Mesenchymal stem cell (in vitro differentiated cells and primary cell): ENCODE measurements at regions not wholly inside any gene's neighbourhood (a gene's known extent, or its start where the extent isn't known, plus 50 kb on each side); places are given as distances from the start of the nearest gene placed in this dataset.
A peak's percentile ranks its signal among the peaks of the same experiment; 100 is the strongest.

ENCODE experiments used
- DNase-seq: peaks from one replicate; pipeline ENCODE4 v3.0.0-alpha.2; 2013
- H2AFZ ChIP-seq: one replicate; pipeline ENCODE4 v1.6.1; 2013; ENCODE audit warnings: low read depth, mild to moderate bottlenecking, control low read depth, inconsistent platforms, low read length, moderate library complexity
- H2AK5ac ChIP-seq: 2 replicates; pipeline ENCODE4 v1.6.1; 2013; ENCODE audit warnings: low read length, moderate library complexity, mild to moderate bottlenecking, inconsistent platforms; ENCODE audit not compliant: severe bottlenecking
- H2BK120ac ChIP-seq: one replicate; pipeline ENCODE4 v1.6.1; 2013; ENCODE audit warnings: low read depth, mild to moderate bottlenecking, inconsistent platforms, low read length, moderate library complexity
- H2BK12ac ChIP-seq, 2 experiments: one replicate each; pipeline ENCODE4 v1.6.1; 2013; ENCODE audit warnings: inconsistent platforms in 2 of 2, low read length in 2 of 2, mild to moderate bottlenecking in 2 of 2, moderate library complexity in 2 of 2, control low read depth in 1 of 2
- H2BK15ac ChIP-seq: one replicate; pipeline ENCODE4 v1.6.1; 2013; ENCODE audit warnings: mild to moderate bottlenecking, low read depth, inconsistent platforms; ENCODE audit not compliant: poor library complexity, severe bottlenecking
- H2BK5ac ChIP-seq: 2 replicates; pipeline ENCODE4 v1.6.1; 2013; ENCODE audit warnings: low read depth, mild to moderate bottlenecking, low read length, control low read depth, inconsistent platforms; ENCODE audit not compliant: poor library complexity, severe bottlenecking
- H3K14ac ChIP-seq, 2 experiments: one replicate each; pipeline ENCODE4 v1.6.1; 2013; ENCODE audit warnings: inconsistent platforms in 2 of 2, low read length in 2 of 2, control low read depth in 1 of 2, mild to moderate bottlenecking in 1 of 2, moderate library complexity in 1 of 2
- H3K18ac ChIP-seq, 2 experiments: one replicate each; pipeline ENCODE4 v1.6.1; 2013; ENCODE audit warnings: inconsistent platforms in 2 of 2, low read length in 2 of 2, control low read depth in 1 of 2, low read depth in 1 of 2, mild to moderate bottlenecking in 1 of 2
- H3K23ac ChIP-seq, 2 experiments: one replicate each; pipeline ENCODE4 v1.6.1; 2013; ENCODE audit warnings: inconsistent platforms in 2 of 2, low read length in 2 of 2, mild to moderate bottlenecking in 2 of 2, moderate library complexity in 2 of 2, control low read depth in 1 of 2
- H3K27ac ChIP-seq: 2 replicates; pipeline ENCODE4 v1.5.1; 2013; ENCODE audit warnings: mild to moderate bottlenecking, moderate library complexity, low read length, control low read depth, inconsistent platforms; ENCODE audit not compliant: poor library complexity, severe bottlenecking
- H3K27me3 ChIP-seq, 2 experiments: 2 replicates each; pipeline versions ENCODE4 v1.6.1 to v1.7.0; 2013; ENCODE audit warnings: low read length in 2 of 2, mild to moderate bottlenecking in 2 of 2, moderate library complexity in 2 of 2, control low read depth in 1 of 2, inconsistent platforms in 1 of 2; ENCODE audit not compliant: control insufficient read depth in 1 of 2, insufficient read depth in 1 of 2
- H3K36me3 ChIP-seq, 2 experiments: 2 replicates each; pipeline versions ENCODE4 v1.6.1 to v1.7.0; 2013; ENCODE audit warnings: low read length in 2 of 2, control low read depth in 1 of 2, inconsistent platforms in 1 of 2, low read depth in 1 of 2, mild to moderate bottlenecking in 1 of 2; ENCODE audit not compliant: insufficient read depth in 2 of 2, control insufficient read depth in 1 of 2
- H3K4ac ChIP-seq, 2 experiments: one replicate each; pipeline ENCODE4 v1.6.1; 2013; ENCODE audit warnings: inconsistent platforms in 2 of 2, low read length in 2 of 2, mild to moderate bottlenecking in 2 of 2, moderate library complexity in 2 of 2, control low read depth in 1 of 2, low read depth in 1 of 2
- H3K4me1 ChIP-seq: 2 replicates; pipeline ENCODE4 v1.6.1; 2013; ENCODE audit warnings: low read depth, low read length, control low read depth; ENCODE audit not compliant: control insufficient read depth, insufficient read depth
- H3K4me2 ChIP-seq: 2 replicates; pipeline ENCODE4 v1.6.1; 2013; ENCODE audit warnings: low read length, mild to moderate bottlenecking, inconsistent platforms; ENCODE audit not compliant: poor library complexity, severe bottlenecking
- H3K4me3 ChIP-seq, 2 experiments: 2 replicates each; pipeline versions ENCODE4 v1.5.1 to v1.7.0; 2013; ENCODE audit warnings: low read length in 2 of 2, mild to moderate bottlenecking in 2 of 2, control low read depth in 1 of 2, low read depth in 1 of 2; ENCODE audit not compliant: insufficient read depth in 1 of 2
- H3K79me1 ChIP-seq: replicated peaks from 2 replicates; pipeline ENCODE4 v1.6.1; 2013; ENCODE audit warnings: mild to moderate bottlenecking, control low read depth, low read length, inconsistent platforms; ENCODE audit not compliant: poor library complexity, severe bottlenecking
- H3K9ac ChIP-seq: 2 replicates; pipeline ENCODE4 v1.7.0; 2013; ENCODE audit warnings: mild to moderate bottlenecking, low read length, moderate library complexity
- H3K9me3 ChIP-seq: 2 replicates; pipeline ENCODE4 v1.7.0; 2013; ENCODE audit warnings: mild to moderate bottlenecking, low read length; ENCODE audit not compliant: control insufficient read depth
- H4K8ac ChIP-seq: one replicate; pipeline ENCODE4 v1.6.1; 2013; ENCODE audit warnings: inconsistent platforms, mild to moderate bottlenecking, low read length, moderate library complexity
- H4K91ac ChIP-seq: one replicate; pipeline ENCODE4 v1.6.1; 2013; ENCODE audit warnings: mild to moderate bottlenecking, low read length, inconsistent platforms
- WGBS: methylation state at CpG from one replicate; pipeline ENCODE4 v1.1.7; 2013; ENCODE audit warnings: mixed read lengths; 5-methylcytosine and 5-hydroxymethylcytosine counted together

DNA sequence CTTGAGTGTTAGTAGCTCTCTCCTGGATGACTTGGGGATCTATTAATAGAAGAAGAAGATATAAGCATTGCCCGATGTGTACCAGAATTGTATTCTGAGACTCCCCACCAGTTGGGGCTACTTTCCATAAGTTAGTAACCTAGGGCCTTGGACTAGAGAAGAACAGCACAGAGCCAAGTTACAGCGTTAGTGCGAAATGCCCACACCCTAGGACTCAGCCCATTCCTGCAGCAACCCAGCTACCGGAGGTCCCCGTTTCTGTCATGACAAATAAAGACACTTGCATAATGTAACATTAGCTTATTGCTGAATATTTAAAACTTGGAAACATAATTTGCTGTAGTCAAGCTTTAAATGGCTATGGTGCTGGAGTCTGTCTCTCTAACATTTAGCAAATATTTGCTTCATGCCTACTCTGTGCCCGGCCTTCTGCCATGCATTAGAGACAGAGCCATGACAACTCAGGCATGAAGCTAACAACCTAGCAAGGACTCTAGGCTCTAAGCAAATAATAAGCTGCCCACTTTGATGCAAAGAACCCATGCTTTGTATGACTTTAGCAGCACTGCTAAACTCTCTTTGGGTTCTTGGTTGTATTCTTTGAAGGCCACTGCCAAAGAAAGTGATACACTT lies 103.4 kb upstream of the COL21A1 start:
- peaks cover 25% of the 10 kb centered on the region for H3K9me3 ChIP-seq
- H2BK5ac ChIP-seq, result no peak overlapping the region
- no peak overlapping the region for H2BK120ac ChIP-seq
- no peak overlapping the region for H2AFZ ChIP-seq
- no peaks in the 10 kb centered on the region for H3K27me3 ChIP-seq
- no peak overlapping the region for H3K9ac ChIP-seq
- DNase-seq, result no peak
- no peak overlapping the region for H3K23ac ChIP-seq
- H2BK12ac ChIP-seq, result no peak overlapping the region
- no peak overlapping the region for H3K14ac ChIP-seq
- no peak overlapping the region for H2AK5ac ChIP-seq
- no peak overlapping the region for H3K27ac ChIP-seq
- H3K4me2 ChIP-seq, result no peak overlapping the region
- 100% methylated on average over 4 of the region's 6 CpGs for WGBS
- H2BK15ac ChIP-seq, result no peak overlapping the region
- no peak overlapping the region for H4K8ac ChIP-seq
- H3K79me1 ChIP-seq, result no peaks in the 10 kb centered on the region
- H3K4me1 ChIP-seq, result no peaks in the 10 kb centered on the region
- no peak overlapping the region for H3K4me3 ChIP-seq
- H3K4ac ChIP-seq, result no peak overlapping the region
- no peak overlapping the region for H4K91ac ChIP-seq
- H3K18ac ChIP-seq, result no peak overlapping the region
- no peaks in the 10 kb centered on the region for H3K36me3 ChIP-seq

DNA sequence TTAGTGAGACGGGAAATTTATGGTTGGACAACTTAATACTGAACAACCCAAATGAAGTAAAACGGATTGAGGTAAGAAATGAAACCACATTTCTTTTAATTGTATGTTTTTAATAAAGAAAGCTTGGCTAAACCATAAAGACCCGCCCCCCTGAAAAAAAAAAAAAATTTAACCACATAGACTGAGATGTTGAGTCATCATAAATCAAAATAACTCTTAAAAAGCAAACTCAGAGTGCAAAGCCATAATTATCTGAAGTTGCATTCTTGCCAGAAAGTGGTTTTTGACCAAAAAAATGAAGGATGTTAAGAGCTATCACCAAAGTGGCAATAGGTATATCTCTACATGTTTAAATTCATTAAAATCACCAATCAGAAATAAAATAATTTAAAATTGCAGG lies 101.8 kb upstream of the COL21A1 start:
- H3K27me3 ChIP-seq, result no peaks in the 10 kb centered on the region
- no peak overlapping the region for H2BK12ac ChIP-seq
- no CpG with 5 or more reads among the region's 3 CpGs for WGBS
- H4K8ac ChIP-seq, result no peak overlapping the region
- H4K91ac ChIP-seq, result no peak overlapping the region
- no peak overlapping the region for H2AK5ac ChIP-seq
- H3K79me1 ChIP-seq, result no peaks in the 10 kb centered on the region
- no peak overlapping the region for H2BK120ac ChIP-seq
- no peak overlapping the region for H3K4ac ChIP-seq
- no peak overlapping the region for H2AFZ ChIP-seq
- no peaks in the 10 kb centered on the region for H3K4me1 ChIP-seq
- H3K4me2 ChIP-seq, result no peak overlapping the region
- H2BK15ac ChIP-seq, result no peak overlapping the region
- H2BK5ac ChIP-seq, result no peak overlapping the region
- H3K14ac ChIP-seq, result no peak overlapping the region
- no peaks in the 10 kb centered on the region for H3K36me3 ChIP-seq
- H3K27ac ChIP-seq, result no peak overlapping the region
- DNase-seq, result no peak
- peaks cover 16% of the 10 kb centered on the region for H3K9me3 ChIP-seq
- H3K18ac ChIP-seq, result no peak overlapping the region
- no peak overlapping the region for H3K23ac ChIP-seq
- no peak overlapping the region for H3K4me3 ChIP-seq
- peak overlapping the region; percentile 11 for H3K9ac ChIP-seq

DNA sequence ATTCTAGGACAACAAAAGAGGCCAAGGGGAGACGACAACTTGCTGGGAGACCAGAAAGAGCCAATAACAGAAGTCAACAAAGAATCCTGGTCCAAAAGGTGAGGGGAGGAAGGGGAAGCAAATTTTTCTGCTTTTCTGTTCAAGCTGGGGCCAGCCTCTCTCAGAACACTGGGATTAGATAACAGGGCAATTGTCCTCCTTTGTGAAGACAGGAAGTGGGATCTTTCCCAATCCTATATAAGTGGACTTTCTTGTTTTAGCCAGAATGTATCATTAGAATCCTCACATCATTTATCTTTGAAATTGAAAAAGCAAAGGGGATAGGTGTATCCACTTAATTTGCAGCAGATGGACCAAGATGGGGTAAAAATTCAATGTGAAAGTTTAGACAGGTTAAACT lies 101.2 kb upstream of the COL21A1 start:
- Histone ChIP-seq H4K91ac (no peak overlapping the region), H2AFZ (no peak overlapping the region), H3K27ac (no peak overlapping the region), H3K4me2 (no peak overlapping the region), H3K27me3 (no peaks in the 10 kb centered on the region), H3K4me1 (no peaks in the 10 kb centered on the region), H3K23ac (no peak overlapping the region), H3K4ac (no peak overlapping the region), H2BK120ac (no peak overlapping the region), H2BK15ac (no peak overlapping the region), H2AK5ac (no peak overlapping the region), H2BK5ac (no peak overlapping the region), H2BK12ac (no peak overlapping the region), H3K79me1 (no peaks in the 10 kb centered on the region), H3K9ac (peak overlapping the region; percentile 11), H3K18ac (no peak overlapping the region), H3K9me3 (peaks cover 12% of the 10 kb centered on the region), H3K14ac (no peak overlapping the region), H3K4me3 (no peak overlapping the region), H4K8ac (no peak overlapping the region), H3K36me3 (no peaks in the 10 kb centered on the region)
- 100% methylated on average over 1 of the region's 1 CpG for WGBS
- DNase-seq, result no peak

DNA sequence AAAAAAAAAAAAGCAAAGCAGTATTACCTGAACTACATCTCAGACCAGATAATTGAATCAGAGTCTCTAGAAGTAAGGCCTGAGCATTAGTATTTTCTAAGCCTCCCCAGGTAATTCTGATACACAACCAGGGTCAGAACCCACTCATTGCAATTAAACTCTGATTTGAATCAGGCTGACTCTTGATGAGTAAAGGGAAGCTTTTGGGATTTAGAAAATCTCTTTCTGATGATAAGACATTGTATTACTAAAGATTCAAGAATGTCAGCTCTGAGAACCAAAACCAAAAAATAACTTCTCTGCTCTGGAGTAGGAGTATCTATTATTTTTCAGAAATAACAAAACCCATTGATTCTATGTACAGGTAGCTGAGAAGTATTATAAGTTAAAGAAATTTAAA lies 100.1 kb upstream of the COL21A1 start:
- H2AK5ac ChIP-seq, result no peak overlapping the region
- H3K14ac ChIP-seq, result no peak overlapping the region
- H3K36me3 ChIP-seq, result no peaks in the 10 kb centered on the region
- no peaks in the 10 kb centered on the region for H3K79me1 ChIP-seq
- H3K9me3 ChIP-seq, result peaks cover 2% of the 10 kb centered on the region
- no peak overlapping the region for H2BK15ac ChIP-seq
- no peak overlapping the region for H3K27ac ChIP-seq
- H2BK12ac ChIP-seq, result no peak overlapping the region
- no peak overlapping the region for H2BK5ac ChIP-seq
- H3K9ac ChIP-seq, result no peak overlapping the region
- no peak overlapping the region for H3K23ac ChIP-seq
- no peak overlapping the region for H4K91ac ChIP-seq
- H3K4me2 ChIP-seq, result no peak overlapping the region
- H3K27me3 ChIP-seq, result no peaks in the 10 kb centered on the region
- H2BK120ac ChIP-seq, result no peak overlapping the region
- H4K8ac ChIP-seq, result no peak overlapping the region
- no peak overlapping the region for H2AFZ ChIP-seq
- DNase-seq, result no peak
- H3K4me1 ChIP-seq, result no peaks in the 10 kb centered on the region
- no peak overlapping the region for H3K4ac ChIP-seq
- no peak overlapping the region for H3K4me3 ChIP-seq
- H3K18ac ChIP-seq, result no peak overlapping the region
